HCT116 (cell line): ENCODE measurements at regions not wholly inside any gene's neighbourhood (a gene's known extent, or its start where the extent isn't known, plus 50 kb on each side); places are given as distances from the start of the nearest gene placed in this dataset.

Experiments used
- CTCF ChIP-seq, 3 experiments: fragments of 200-600 bp in 1 of 3; sonication (generic) in 1 of 3; IDR thresholded peaks in 2 of 3; conservative IDR thresholded peaks in 1 of 3; 2 replicates each; pipeline ENCODE4 v1.5.1; 2012 to 2017; ENCODE audit warnings: low read depth in 2 of 3, low read length in 2 of 3, antibody characterized with exemption in 1 of 3, borderline replicate concordance in 1 of 3, control low read depth in 1 of 3, mild to moderate bottlenecking in 1 of 3, mixed read lengths in 1 of 3, mixed run types in 1 of 3, moderate library complexity in 1 of 3; ENCODE audit not compliant: insufficient read depth in 1 of 3
- JUND ChIP-seq: IDR thresholded peaks from 2 replicates; pipeline ENCODE4 v1.6.1; 2012
- POLR2AphosphoS5 ChIP-seq: IDR thresholded peaks from 2 replicates; pipeline ENCODE4 v1.6.1; 2011; ENCODE audit warnings: mild to moderate bottlenecking, low read depth, low read length, moderate library complexity

- TF ChIP-seq POLR2AphosphoS5 (no peak), JUND (no peak), CTCF (IDR thresholded peaks at IDR 0.05 in 2 of 3, conservative IDR thresholded peaks at IDR 0.05 in 1 of 3; ENCODE audit: borderline replicate concordance in 1 of 3, insufficient read depth in 1 of 3, low read depth in 2 of 3, low read length in 2 of 3) (no peak)
Measured at GRCh38 chr18:53946594-53946993, 277.9 kb downstream of the MBD2 start.
